NB4 (cell line): ENCODE measurements at regions not wholly inside any gene's neighbourhood (a gene's known extent, or its start where the extent isn't known, plus 50 kb on each side); places are given as distances from the start of the nearest gene placed in this dataset.

Experiments
- MYC ChIP-seq: IDR thresholded peaks from 2 replicates; pipeline ENCODE4 v1.6.1; 2011; ENCODE audit warnings: low read depth, low read length
- POLR2A ChIP-seq: IDR thresholded peaks from 2 replicates; pipeline ENCODE4 v1.6.1; 2011; ENCODE audit warnings: mild to moderate bottlenecking; ENCODE audit not compliant: insufficient read length; ENCODE audit errors: extremely low read depth
- TF ChIP-seq, protein P1 (sequence below): IDR thresholded peaks from one replicate; pipeline ENCODE4 v1.5.1; 2012; ENCODE audit warnings: low read depth, low read length

DNA sequence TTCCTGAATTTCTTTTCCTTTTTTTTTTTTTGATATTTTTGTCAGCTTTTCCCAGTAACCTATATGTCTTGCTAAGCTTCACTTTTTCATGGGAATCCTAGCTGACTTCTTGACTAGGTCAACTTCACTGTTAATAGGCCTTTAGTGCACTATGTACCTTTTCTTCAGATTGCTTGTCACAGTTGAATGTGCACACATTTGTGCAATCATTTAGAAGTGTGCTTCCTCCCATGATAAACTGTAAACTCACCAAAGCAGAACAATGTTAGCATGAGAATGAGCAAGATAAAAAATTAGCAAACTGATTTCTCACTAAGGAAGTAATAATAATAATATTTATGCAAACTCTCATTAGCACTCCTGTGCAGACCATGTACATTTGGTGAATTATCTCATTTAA, 173.2 kb downstream of the PABPC4L start:
- TF ChIP-seq, protein P1, sequence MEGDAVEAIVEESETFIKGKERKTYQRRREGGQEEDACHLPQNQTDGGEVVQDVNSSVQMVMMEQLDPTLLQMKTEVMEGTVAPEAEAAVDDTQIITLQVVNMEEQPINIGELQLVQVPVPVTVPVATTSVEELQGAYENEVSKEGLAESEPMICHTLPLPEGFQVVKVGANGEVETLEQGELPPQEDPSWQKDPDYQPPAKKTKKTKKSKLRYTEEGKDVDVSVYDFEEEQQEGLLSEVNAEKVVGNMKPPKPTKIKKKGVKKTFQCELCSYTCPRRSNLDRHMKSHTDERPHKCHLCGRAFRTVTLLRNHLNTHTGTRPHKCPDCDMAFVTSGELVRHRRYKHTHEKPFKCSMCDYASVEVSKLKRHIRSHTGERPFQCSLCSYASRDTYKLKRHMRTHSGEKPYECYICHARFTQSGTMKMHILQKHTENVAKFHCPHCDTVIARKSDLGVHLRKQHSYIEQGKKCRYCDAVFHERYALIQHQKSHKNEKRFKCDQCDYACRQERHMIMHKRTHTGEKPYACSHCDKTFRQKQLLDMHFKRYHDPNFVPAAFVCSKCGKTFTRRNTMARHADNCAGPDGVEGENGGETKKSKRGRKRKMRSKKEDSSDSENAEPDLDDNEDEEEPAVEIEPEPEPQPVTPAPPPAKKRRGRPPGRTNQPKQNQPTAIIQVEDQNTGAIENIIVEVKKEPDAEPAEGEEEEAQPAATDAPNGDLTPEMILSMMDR, result no peak
- TF ChIP-seq POLR2A (no peak), MYC (no peak)
